ENCODE measurements at regions not wholly inside any gene's neighbourhood (a gene's known extent, or its start where the extent isn't known, plus 50 kb on each side); places are given as distances from the start of the nearest gene placed in this dataset.

- TF ChIP-seq EZH2 (IDR thresholded peaks at IDR 0.05; ENCODE audit: low read length, missing control alignments) (no peak), CTCF (conservative IDR thresholded peaks at IDR 0.05 in 1 of 2, IDR thresholded peaks at IDR 0.05 in 1 of 2; ENCODE audit: low read depth in 1 of 2, low read length in 2 of 2) (no peak)
Measured at GRCh38 chr2:575727-576236, 101.4 kb downstream of the TMEM18 start.
